H9 (cell line): ENCODE measurements at regions not wholly inside any gene's neighbourhood (a gene's known extent, or its start where the extent isn't known, plus 50 kb on each side); places are given as distances from the start of the nearest gene placed in this dataset.

Experiments
- DNase-seq: peaks from one replicate; pipeline ENCODE4 v3.0.0-alpha.2; 2017
- H2AFZ ChIP-seq: one replicate; pipeline ENCODE4 v1.6.1; 2013; ENCODE audit warnings: mild to moderate bottlenecking, low read length, control low read depth, moderate library complexity
- H2AK5ac ChIP-seq: 2 replicates; pipeline ENCODE4 v1.6.1; 2013; ENCODE audit warnings: low read length, control low read depth, mixed read lengths; ENCODE audit not compliant: insufficient read length
- H2BK120ac ChIP-seq: one replicate; pipeline ENCODE4 v1.6.1; 2013; ENCODE audit warnings: low read depth, mild to moderate bottlenecking, low read length, control low read depth, inconsistent platforms; ENCODE audit not compliant: poor library complexity, severe bottlenecking
- H2BK12ac ChIP-seq: 2 replicates; pipeline ENCODE4 v1.6.1; 2013; ENCODE audit warnings: low read length, control low read depth, mixed read lengths, low read depth; ENCODE audit not compliant: insufficient read length
- H2BK15ac ChIP-seq: 2 replicates; pipeline ENCODE4 v1.6.1; 2013; ENCODE audit warnings: low read depth, low read length, control low read depth
- H2BK20ac ChIP-seq: one replicate; pipeline ENCODE4 v1.6.1; 2013; ENCODE audit warnings: low read depth, mild to moderate bottlenecking, low read length, control low read depth, inconsistent platforms; ENCODE audit not compliant: poor library complexity, severe bottlenecking
- H2BK5ac ChIP-seq: 2 replicates; pipeline ENCODE4 v1.6.1; 2013; ENCODE audit warnings: low read length, control low read depth, mixed read lengths; ENCODE audit not compliant: insufficient read length
- H3K14ac ChIP-seq: 2 replicates; pipeline ENCODE4 v1.6.1; 2013; ENCODE audit warnings: low read length, control low read depth; ENCODE audit not compliant: insufficient read depth
- H3K18ac ChIP-seq: 2 replicates; pipeline ENCODE4 v1.6.1; 2013; ENCODE audit warnings: low read depth, mild to moderate bottlenecking, mixed read lengths, low read length, control low read depth; ENCODE audit not compliant: insufficient read length
- H3K23ac ChIP-seq: 2 replicates; pipeline ENCODE4 v1.6.1; 2013; ENCODE audit warnings: low read length, control low read depth, mixed read lengths, low read depth; ENCODE audit not compliant: insufficient read length
- H3K23me2 ChIP-seq: 2 replicates; pipeline ENCODE4 v1.6.1; 2013; ENCODE audit warnings: low read depth, mild to moderate bottlenecking, mixed read lengths, low read length, control low read depth; ENCODE audit not compliant: insufficient read length, poor library complexity, severe bottlenecking
- H3K27ac ChIP-seq: 2 replicates; pipeline ENCODE4 v1.5.1; 2013; ENCODE audit warnings: low read length, control low read depth, mixed read lengths, low read depth; ENCODE audit not compliant: insufficient read length
- H3K27me3 ChIP-seq: 2 replicates; pipeline ENCODE4 v1.6.1; 2013; ENCODE audit warnings: low read length, control low read depth, inconsistent platforms; ENCODE audit not compliant: insufficient read depth
- H3K4ac ChIP-seq: 2 replicates; pipeline ENCODE4 v1.6.1; 2013; ENCODE audit warnings: low read depth, mild to moderate bottlenecking, control low read depth, inconsistent platforms, low read length, moderate library complexity
- H3K4me1 ChIP-seq: 2 replicates; pipeline ENCODE4 v1.6.1; 2013; ENCODE audit warnings: low read length, control low read depth, inconsistent platforms; ENCODE audit not compliant: insufficient read depth
- H3K4me2 ChIP-seq: 2 replicates; pipeline ENCODE4 v1.6.1; 2013; ENCODE audit warnings: low read length, control low read depth, mixed read lengths; ENCODE audit not compliant: insufficient read length, insufficient read depth
- H3K56ac ChIP-seq: 2 replicates; pipeline ENCODE4 v1.6.1; 2013; ENCODE audit warnings: low read depth, mild to moderate bottlenecking, mixed read lengths, low read length, control low read depth; ENCODE audit not compliant: insufficient read length
- H3K79me1 ChIP-seq: 2 replicates; pipeline ENCODE4 v1.6.1; 2013; ENCODE audit warnings: low read depth, mild to moderate bottlenecking, moderate library complexity, low read length, control low read depth, inconsistent platforms; ENCODE audit not compliant: insufficient read depth, poor library complexity, severe bottlenecking
- H3K79me2 ChIP-seq: 2 replicates; pipeline ENCODE4 v1.6.1; 2013; ENCODE audit warnings: low read length, control low read depth, inconsistent platforms; ENCODE audit not compliant: insufficient read depth
- H3K9ac ChIP-seq: 2 replicates; pipeline ENCODE4 v1.6.1; 2013; ENCODE audit warnings: low read length, control low read depth, mixed read lengths; ENCODE audit not compliant: insufficient read length; ENCODE audit errors: extremely low read depth
- H3K9me3 ChIP-seq: one replicate; pipeline ENCODE4 v1.6.1; 2013; ENCODE audit warnings: low read depth, low read length, inconsistent platforms; ENCODE audit not compliant: control insufficient read depth
- H3T11ph ChIP-seq: one replicate; pipeline ENCODE4 v1.6.1; 2013; ENCODE audit warnings: mild to moderate bottlenecking, low read length, control low read depth, inconsistent platforms
- H4K20me1 ChIP-seq: one replicate; pipeline ENCODE4 v1.6.1; 2013; ENCODE audit not compliant: control insufficient read depth, insufficient read length, insufficient read depth
- H4K5ac ChIP-seq: 2 replicates; pipeline ENCODE4 v1.6.1; 2013; ENCODE audit warnings: low read depth, mild to moderate bottlenecking, mixed read lengths, low read length, control low read depth; ENCODE audit not compliant: insufficient read length
- H4K8ac ChIP-seq: replicated peaks from 2 replicates; pipeline ENCODE4 v1.6.1; 2013; ENCODE audit warnings: low read length, control low read depth, mixed read lengths, low read depth; ENCODE audit not compliant: insufficient read length
- H4K91ac ChIP-seq: 2 replicates; pipeline ENCODE4 v1.6.1; 2013; ENCODE audit warnings: low read depth, mild to moderate bottlenecking, moderate library complexity, mixed read lengths, low read length, control low read depth; ENCODE audit not compliant: insufficient read length
- H3K27ac Mint-ChIP-seq, 3 experiments: 2 replicates in 2 of 3; 3 replicates in 1 of 3; pipeline ENCODE4 v1.8.0; 2020 to 2021; ENCODE audit warnings: mixed read lengths in 3 of 3, mild to moderate bottlenecking in 1 of 3, moderate library complexity in 1 of 3
- H3K27me3 Mint-ChIP-seq: 2 replicates; pipeline ENCODE4 v1.8.0; 2021; ENCODE audit warnings: low read depth, mild to moderate bottlenecking, moderate library complexity, mixed read lengths
- H3K36me3 Mint-ChIP-seq, 3 experiments: 2 replicates in 2 of 3; 3 replicates in 1 of 3; pipeline ENCODE4 v1.8.0; 2020 to 2021; ENCODE audit warnings: low read depth in 3 of 3, mixed read lengths in 3 of 3; ENCODE audit not compliant: insufficient read depth in 1 of 3
- H3K4me1 Mint-ChIP-seq, 2 experiments: 2 replicates each; pipeline ENCODE4 v1.8.0; 2020; ENCODE audit warnings: mixed read lengths in 2 of 2
- H3K4me3 Mint-ChIP-seq, 2 experiments: 2 replicates in 1 of 2; 3 replicates in 1 of 2; pipeline ENCODE4 v1.8.0; 2020 to 2021; ENCODE audit warnings: mild to moderate bottlenecking in 2 of 2, mixed read lengths in 2 of 2, moderate library complexity in 1 of 2
- H3K9me3 Mint-ChIP-seq, 2 experiments: 2 replicates in 1 of 2; 3 replicates in 1 of 2; pipeline ENCODE4 v1.8.0; 2020; ENCODE audit warnings: mild to moderate bottlenecking in 2 of 2, mixed read lengths in 2 of 2, moderate library complexity in 1 of 2
- CTCF ChIP-seq: fragments of 200-600 bp; sonication (generic); conservative IDR thresholded peaks from 3 replicates; pipeline ENCODE4 v1.8.0; 2021; ENCODE audit warnings: antibody characterized with exemption, mild to moderate bottlenecking
- WGBS: extraction: QIAGEN DNeasy Blood & Tissue Kit; methylation state at CpG from one replicate; pipeline ENCODE4 v1.1.7; 2013; ENCODE audit warnings: missing lambda C conversion rate, low lambda C conversion rate, mixed read lengths; ENCODE audit not compliant: insufficient read length; ENCODE audit errors: extremely low coverage; 5-methylcytosine and 5-hydroxymethylcytosine counted together

- no peak overlapping the region for H3K9ac ChIP-seq
- H2AFZ ChIP-seq = no peak overlapping the region
- no peak overlapping the region for H3K27ac Mint-ChIP-seq
- no peaks in the 10 kb centered on the region for H3K4me1 ChIP-seq
- H3K4me3 Mint-ChIP-seq = no peak overlapping the region
- H4K20me1 ChIP-seq = no peaks in the 10 kb centered on the region
- no peak overlapping the region for H3K56ac ChIP-seq
- TF ChIP-seq CTCF = no peak
- no peak overlapping the region for H3K27ac ChIP-seq
- H2AK5ac ChIP-seq = no peak overlapping the region
- no peak overlapping the region for H4K8ac ChIP-seq
- no peak overlapping the region for H4K5ac ChIP-seq
- no peak overlapping the region for H2BK120ac ChIP-seq
- H3K14ac ChIP-seq = no peak overlapping the region
- no peak overlapping the region for H4K91ac ChIP-seq
- no peak overlapping the region for H3T11ph ChIP-seq
- WGBS = no CpG with 5 or more reads among the region's 2 CpGs
- H3K79me1 ChIP-seq = no peaks in the 10 kb centered on the region
- H3K9me3 Mint-ChIP-seq = no peaks in the 10 kb centered on the region; a peak in 2 of 5 replicates
- H2BK20ac ChIP-seq = no peak overlapping the region
- DNase-seq = no peak
- no peaks in the 10 kb centered on the region for H3K79me2 ChIP-seq
- H3K4me2 ChIP-seq = no peak overlapping the region
- no peak overlapping the region for H2BK12ac ChIP-seq
- no peaks in the 10 kb centered on the region for H3K4me1 Mint-ChIP-seq
- no peaks in the 10 kb centered on the region for H3K9me3 ChIP-seq
- no peaks in the 10 kb centered on the region for H3K27me3 ChIP-seq
- H3K36me3 Mint-ChIP-seq = no peaks in the 10 kb centered on the region
- no peak overlapping the region for H3K23ac ChIP-seq
- no peak overlapping the region for H2BK5ac ChIP-seq
- H3K23me2 ChIP-seq = no peaks in the 10 kb centered on the region
- H3K27me3 Mint-ChIP-seq = no peaks in the 10 kb centered on the region; the same call in 1 of the 2 replicates
- no peak overlapping the region for H3K18ac ChIP-seq
- no peak overlapping the region for H3K4ac ChIP-seq
- H2BK15ac ChIP-seq = no peak overlapping the region
Measured at GRCh38 chr2:175317751-175318150, 136.2 kb upstream of the ATP5MC3 start.
